ENCODE measurements at regions not wholly inside any gene's neighbourhood (a gene's known extent, or its start where the extent isn't known, plus 50 kb on each side); places are given as distances from the start of the nearest gene placed in this dataset.

- no peak overlapping the region for H3K4me3 Mint-ChIP-seq (ENCODE audit: unreplicated experiment)
- no peaks in the 10 kb centered on the region for H3K36me3 Mint-ChIP-seq (ENCODE audit: low read depth, unreplicated experiment)
- TF ChIP-seq, protein P1, sequence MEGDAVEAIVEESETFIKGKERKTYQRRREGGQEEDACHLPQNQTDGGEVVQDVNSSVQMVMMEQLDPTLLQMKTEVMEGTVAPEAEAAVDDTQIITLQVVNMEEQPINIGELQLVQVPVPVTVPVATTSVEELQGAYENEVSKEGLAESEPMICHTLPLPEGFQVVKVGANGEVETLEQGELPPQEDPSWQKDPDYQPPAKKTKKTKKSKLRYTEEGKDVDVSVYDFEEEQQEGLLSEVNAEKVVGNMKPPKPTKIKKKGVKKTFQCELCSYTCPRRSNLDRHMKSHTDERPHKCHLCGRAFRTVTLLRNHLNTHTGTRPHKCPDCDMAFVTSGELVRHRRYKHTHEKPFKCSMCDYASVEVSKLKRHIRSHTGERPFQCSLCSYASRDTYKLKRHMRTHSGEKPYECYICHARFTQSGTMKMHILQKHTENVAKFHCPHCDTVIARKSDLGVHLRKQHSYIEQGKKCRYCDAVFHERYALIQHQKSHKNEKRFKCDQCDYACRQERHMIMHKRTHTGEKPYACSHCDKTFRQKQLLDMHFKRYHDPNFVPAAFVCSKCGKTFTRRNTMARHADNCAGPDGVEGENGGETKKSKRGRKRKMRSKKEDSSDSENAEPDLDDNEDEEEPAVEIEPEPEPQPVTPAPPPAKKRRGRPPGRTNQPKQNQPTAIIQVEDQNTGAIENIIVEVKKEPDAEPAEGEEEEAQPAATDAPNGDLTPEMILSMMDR (IDR thresholded peaks at IDR 0.05; ENCODE audit: unreplicated experiment) = no peak
- peaks cover 4% of the 10 kb centered on the region for H3K9me3 Mint-ChIP-seq (ENCODE audit: unreplicated experiment)
- no peaks in the 10 kb centered on the region for H3K4me1 Mint-ChIP-seq (ENCODE audit: unreplicated experiment)
- DNase-seq (ENCODE audit: low spot score) = no peak
- no peak overlapping the region for H3K27ac Mint-ChIP-seq (ENCODE audit: unreplicated experiment)
- H3K27me3 Mint-ChIP-seq (ENCODE audit: unreplicated experiment) = peaks cover 2% of the 10 kb centered on the region
These were observed 684.5 kb downstream of the FAM181B start for GRCh38 chr11:82049199-82049598.

GRCh38 chr11:82047200-82047599 is 686.5 kb downstream of the FAM181B start:
- H3K9me3 Mint-ChIP-seq (ENCODE audit: unreplicated experiment) = peaks cover 4% of the 10 kb centered on the region
- peaks cover 2% of the 10 kb centered on the region for H3K27me3 Mint-ChIP-seq (ENCODE audit: unreplicated experiment)

DNA sequence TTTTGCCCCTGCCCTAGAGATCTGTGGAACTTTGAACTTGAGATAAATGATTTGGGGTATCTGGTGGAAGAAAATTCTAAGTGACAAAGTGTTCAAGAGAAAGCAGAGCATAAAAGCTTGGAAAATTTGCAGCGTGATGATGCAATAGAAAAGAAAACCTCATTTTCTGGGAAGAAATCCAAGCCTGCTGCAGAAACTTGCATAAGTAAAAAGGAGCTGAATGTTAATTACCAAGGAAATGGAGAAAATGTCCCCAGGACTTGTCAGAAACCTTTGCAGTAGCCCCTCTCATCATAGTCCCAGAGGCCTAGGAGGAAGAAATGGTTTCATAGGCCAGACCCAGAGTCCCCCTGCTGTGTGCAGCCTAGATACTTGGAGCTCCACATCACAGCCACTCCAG is 686.9 kb downstream of the FAM181B start:
- Mint-ChIP-seq H3K36me3 (ENCODE audit: low read depth, unreplicated experiment) (no peaks in the 10 kb centered on the region), H3K4me3 (ENCODE audit: unreplicated experiment) (no peak overlapping the region), H3K9me3 (ENCODE audit: unreplicated experiment) (peaks cover 4% of the 10 kb centered on the region), H3K27ac (ENCODE audit: unreplicated experiment) (no peak overlapping the region), H3K27me3 (ENCODE audit: unreplicated experiment) (peaks cover 2% of the 10 kb centered on the region), H3K4me1 (ENCODE audit: unreplicated experiment) (peaks cover 4% of the 10 kb centered on the region)
- no peak for DNase-seq (ENCODE audit: low spot score)
- TF ChIP-seq, protein P1 (IDR thresholded peaks at IDR 0.05; ENCODE audit: unreplicated experiment) = no peak

More at GRCh38 chr11:82047200-82047599, 686.5 kb downstream of the FAM181B start:
- DNase-seq (ENCODE audit: low spot score) = no peak
- Mint-ChIP-seq H3K4me1 (ENCODE audit: unreplicated experiment) (peaks cover 4% of the 10 kb centered on the region), H3K36me3 (ENCODE audit: low read depth, unreplicated experiment) (no peaks in the 10 kb centered on the region), H3K4me3 (ENCODE audit: unreplicated experiment) (no peak overlapping the region), H3K27ac (ENCODE audit: unreplicated experiment) (no peak overlapping the region)
- TF ChIP-seq, protein P1 (IDR thresholded peaks at IDR 0.05; ENCODE audit: unreplicated experiment) = no peak

GRCh38 chr11:82045748-82046457 is 687.8 kb downstream of the FAM181B start:
- no peak for DNase-seq (ENCODE audit: low spot score)
- Mint-ChIP-seq H3K4me3 (ENCODE audit: unreplicated experiment) (no peak overlapping the region), H3K4me1 (ENCODE audit: unreplicated experiment) (peaks cover 4% of the 10 kb centered on the region), H3K36me3 (ENCODE audit: low read depth, unreplicated experiment) (no peaks in the 10 kb centered on the region), H3K27me3 (ENCODE audit: unreplicated experiment) (peaks cover 2% of the 10 kb centered on the region), H3K27ac (ENCODE audit: unreplicated experiment) (no peak overlapping the region), H3K9me3 (ENCODE audit: unreplicated experiment) (peaks cover 4% of the 10 kb centered on the region)
- TF ChIP-seq, protein P1 (IDR thresholded peaks at IDR 0.05; ENCODE audit: unreplicated experiment) = no peak

- DNase-seq (ENCODE audit: low spot score) = no peak
- TF ChIP-seq, protein P1 (IDR thresholded peaks at IDR 0.05; ENCODE audit: unreplicated experiment) = no peak
- Mint-ChIP-seq H3K36me3 (ENCODE audit: low read depth, unreplicated experiment) (no peaks in the 10 kb centered on the region), H3K27me3 (ENCODE audit: unreplicated experiment) (peaks cover 2% of the 10 kb centered on the region), H3K4me1 (ENCODE audit: unreplicated experiment) (peaks cover 4% of the 10 kb centered on the region), H3K27ac (ENCODE audit: unreplicated experiment) (no peak overlapping the region), H3K4me3 (ENCODE audit: unreplicated experiment) (no peak overlapping the region), H3K9me3 (ENCODE audit: unreplicated experiment) (peaks cover 4% of the 10 kb centered on the region)
These were observed 690.3 kb downstream of the FAM181B start for GRCh38 chr11:82043316-82043715.
